Mononuclear cell (primary cell): ENCODE measurements at regions not wholly inside any gene's neighbourhood (a gene's known extent, or its start where the extent isn't known, plus 50 kb on each side); places are given as distances from the start of the nearest gene placed in this dataset.

Source experiments
- H3K27me3 ChIP-seq: 2 replicates; pipeline ENCODE4 v1.6.0; 2011; ENCODE audit warnings: low read length, control low read depth; ENCODE audit not compliant: insufficient read depth
- H3K4me1 ChIP-seq: 2 replicates; pipeline ENCODE4 v1.5.1; 2011; ENCODE audit warnings: mild to moderate bottlenecking, low read length, control low read depth; ENCODE audit not compliant: insufficient read depth
- H3K4me3 ChIP-seq: 2 replicates; pipeline ENCODE4 v1.5.1; 2011; ENCODE audit warnings: mild to moderate bottlenecking, low read length, moderate library complexity
- H3K9me3 ChIP-seq: 2 replicates; pipeline ENCODE4 v1.5.1; 2011; ENCODE audit warnings: low read depth, mild to moderate bottlenecking, control low read depth, low read length

DNA sequence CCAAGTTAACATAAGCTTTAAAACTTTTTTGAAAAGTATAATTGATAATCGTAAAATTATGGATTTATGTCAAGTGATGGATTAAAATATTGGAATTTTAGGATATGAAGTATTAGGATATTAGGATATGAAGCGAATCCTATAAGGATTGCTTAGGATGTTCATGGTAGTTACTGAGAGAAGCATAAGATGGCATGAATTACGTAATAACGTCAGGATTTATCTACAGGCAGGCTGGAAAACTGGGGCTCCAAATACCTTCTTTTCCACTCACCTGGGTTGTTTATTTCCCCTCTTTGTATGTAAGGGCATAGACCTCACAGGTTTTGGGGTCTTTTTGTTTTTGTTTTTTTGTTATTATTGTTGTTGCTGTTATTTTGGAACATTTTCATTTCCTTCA lies 65.2 kb upstream of the TMEM33 start:
- Histone ChIP-seq H3K4me3 (no peak overlapping the region), H3K27me3 (peaks cover 93% of the 10 kb centered on the region), H3K4me1 (peaks cover 6% of the 10 kb centered on the region), H3K9me3 (no peaks in the 10 kb centered on the region)

DNA sequence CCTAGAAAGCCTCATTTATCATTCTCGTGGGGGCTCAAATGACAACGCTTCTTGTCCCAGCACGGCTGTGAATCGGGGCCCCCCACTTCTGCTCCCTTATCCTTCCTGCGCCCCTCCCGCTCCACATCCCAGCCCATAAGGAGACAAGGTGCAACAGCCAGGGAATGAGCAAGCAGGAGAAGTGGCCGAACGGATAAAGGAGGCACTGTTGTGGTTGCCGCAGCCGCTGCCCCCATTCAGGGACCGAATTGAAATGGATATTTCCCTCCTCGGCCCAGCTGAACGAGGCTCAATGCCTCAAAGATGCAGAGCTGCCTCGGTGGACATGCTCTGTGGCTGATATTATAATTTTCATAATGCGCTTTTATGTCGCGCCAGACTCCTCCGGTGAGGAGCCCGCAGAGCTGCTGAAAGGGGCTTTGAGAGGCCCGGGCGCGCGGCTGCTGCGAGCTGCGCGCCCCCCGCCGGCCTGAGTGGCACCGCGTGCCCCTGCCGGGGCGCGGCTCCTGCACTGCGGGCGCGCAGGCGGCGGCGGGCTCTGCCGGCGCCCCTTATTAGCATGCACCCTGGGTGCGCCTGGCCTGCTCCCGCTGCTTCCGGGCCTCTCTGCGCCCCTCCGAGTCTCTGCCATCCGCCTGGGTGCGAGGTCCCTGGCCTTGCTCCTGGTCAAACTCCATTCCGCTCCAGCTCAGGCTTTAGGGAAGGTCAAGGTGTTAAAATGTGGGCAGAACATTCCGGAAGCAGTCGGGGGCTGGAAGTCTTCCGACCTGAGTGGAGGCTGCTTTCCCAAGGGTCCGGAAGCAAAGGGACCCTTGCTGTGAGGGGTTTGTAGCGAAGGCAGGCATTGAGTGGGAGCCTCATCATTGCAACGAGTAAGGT lies 68.2 kb upstream of the TMEM33 start:
- H3K9me3 ChIP-seq, result no peaks in the 10 kb centered on the region
- H3K27me3 ChIP-seq, result peaks cover 93% of the 10 kb centered on the region
- peaks cover 6% of the 10 kb centered on the region for H3K4me1 ChIP-seq
- H3K4me3 ChIP-seq, result no peak overlapping the region

DNA sequence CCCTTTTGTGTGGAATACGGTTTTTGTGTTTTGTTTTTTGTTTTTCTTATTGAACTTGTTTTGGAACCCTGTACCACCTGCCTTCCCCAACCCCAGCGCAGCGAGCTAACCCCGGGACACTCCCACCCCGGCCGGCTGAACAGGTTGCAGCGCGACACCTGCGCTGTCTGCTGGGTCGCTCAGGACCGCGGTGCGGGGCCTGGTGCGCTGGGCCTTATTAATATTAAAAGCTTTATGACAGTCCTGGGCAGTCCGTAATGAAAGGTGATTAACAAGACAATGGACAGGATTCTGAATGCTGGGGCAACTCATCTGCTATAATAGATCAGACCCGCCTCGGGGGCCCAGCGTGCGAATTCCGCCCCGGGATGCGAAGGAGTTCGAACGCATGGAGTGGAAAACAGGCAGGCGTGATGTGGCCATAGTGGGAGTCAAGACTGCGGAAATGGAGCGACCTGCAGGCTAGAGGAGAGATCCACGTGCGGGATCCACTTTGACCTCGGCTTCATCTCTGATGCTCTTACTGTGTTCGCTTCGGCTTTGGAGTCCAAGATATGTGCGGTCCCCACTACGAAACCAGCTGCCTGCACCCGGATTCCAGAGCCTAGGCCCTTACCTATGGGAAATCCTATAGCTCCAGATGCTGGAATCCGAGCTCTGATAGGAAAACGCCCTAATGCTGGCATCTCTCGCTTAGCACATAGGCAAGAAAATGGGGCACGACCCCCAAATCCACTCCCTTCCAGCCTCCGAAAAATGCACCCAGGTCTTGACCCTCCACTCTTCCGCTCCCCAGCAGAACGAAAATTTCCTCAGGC lies 69.0 kb upstream of the TMEM33 start:
- H3K27me3 ChIP-seq, result peaks cover 93% of the 10 kb centered on the region
- no peaks in the 10 kb centered on the region for H3K9me3 ChIP-seq
- peaks cover 6% of the 10 kb centered on the region for H3K4me1 ChIP-seq
- no peak overlapping the region for H3K4me3 ChIP-seq

DNA sequence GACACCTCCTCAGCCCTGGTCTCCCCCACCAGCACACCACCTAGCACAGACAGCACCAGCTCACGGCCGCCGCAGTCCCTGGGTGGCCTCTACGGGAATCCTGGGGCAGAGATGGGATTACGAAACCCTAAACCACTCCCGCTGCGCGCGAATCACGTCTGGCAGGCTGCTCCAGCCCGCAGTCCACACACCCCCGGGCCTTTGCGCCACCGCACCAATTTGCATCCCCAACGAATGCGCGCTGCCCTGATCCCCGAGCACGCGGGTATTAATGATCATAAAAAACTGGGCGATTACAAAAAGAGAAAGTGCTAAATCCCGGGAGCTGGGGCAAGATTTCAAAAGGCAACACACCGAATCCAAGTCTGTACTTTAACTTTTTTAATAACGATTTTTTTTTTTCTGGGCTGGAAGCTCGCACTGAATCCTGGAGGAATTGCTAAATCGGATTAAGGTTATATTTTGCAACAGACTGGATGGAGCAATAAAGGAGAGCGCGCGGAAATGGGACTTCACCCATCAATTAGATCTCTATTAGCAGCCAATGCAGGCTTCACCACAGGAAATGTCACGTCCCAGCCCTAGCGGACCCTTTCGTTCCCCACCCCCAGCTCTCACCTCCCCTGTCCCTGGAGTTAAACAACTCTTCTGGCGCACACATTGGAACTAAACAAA lies 69.8 kb upstream of the TMEM33 start:
- H3K9me3 ChIP-seq, result no peaks in the 10 kb centered on the region
- no peak overlapping the region for H3K4me3 ChIP-seq
- H3K4me1 ChIP-seq, result peaks cover 6% of the 10 kb centered on the region
- H3K27me3 ChIP-seq, result peaks cover 89% of the 10 kb centered on the region

DNA sequence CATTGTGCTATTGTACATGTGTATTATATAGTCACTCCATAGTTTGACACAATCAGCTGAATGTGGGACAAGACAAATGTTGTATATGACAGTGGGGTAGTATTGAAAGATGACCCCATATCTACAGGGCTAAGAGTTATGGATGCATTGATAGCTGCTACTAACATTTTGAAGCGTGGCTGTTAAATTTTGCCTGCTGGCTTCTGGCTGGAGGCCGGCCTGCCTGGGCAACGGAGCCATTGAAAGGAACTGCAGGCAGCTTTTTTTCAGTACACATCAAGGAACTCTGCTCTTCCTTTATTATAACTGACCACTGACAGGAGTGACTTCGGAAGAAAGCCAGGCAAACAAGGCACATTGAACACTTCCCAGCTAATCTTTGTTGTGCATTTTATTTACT lies 76.1 kb upstream of the TMEM33 start:
- H3K4me1 ChIP-seq, result no peaks in the 10 kb centered on the region
- H3K27me3 ChIP-seq, result peaks cover 68% of the 10 kb centered on the region
- H3K4me3 ChIP-seq, result no peak overlapping the region
- no peaks in the 10 kb centered on the region for H3K9me3 ChIP-seq

DNA sequence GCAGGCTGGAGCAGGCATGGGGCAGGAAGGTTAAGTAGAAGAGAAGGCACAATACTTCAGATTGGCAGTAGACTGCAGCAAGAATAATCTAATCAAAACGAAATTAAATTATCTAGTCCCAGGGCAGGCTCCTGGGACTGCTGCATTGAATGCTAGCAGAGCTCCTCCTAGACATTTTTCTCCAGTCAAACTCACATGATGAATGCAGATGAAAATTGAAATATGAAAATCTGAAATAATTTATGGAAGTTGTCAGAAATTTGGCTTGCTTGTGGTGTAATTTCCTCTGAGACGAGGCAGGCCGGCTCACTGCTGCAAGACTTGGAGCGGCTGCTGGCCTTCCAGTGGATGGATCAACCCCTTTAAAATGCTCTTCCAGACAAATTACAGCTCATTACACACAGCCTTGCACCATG lies 78.0 kb upstream of the TMEM33 start:
- Histone ChIP-seq H3K4me1 (no peaks in the 10 kb centered on the region), H3K9me3 (no peaks in the 10 kb centered on the region), H3K4me3 (no peak overlapping the region), H3K27me3 (peaks cover 53% of the 10 kb centered on the region)

DNA sequence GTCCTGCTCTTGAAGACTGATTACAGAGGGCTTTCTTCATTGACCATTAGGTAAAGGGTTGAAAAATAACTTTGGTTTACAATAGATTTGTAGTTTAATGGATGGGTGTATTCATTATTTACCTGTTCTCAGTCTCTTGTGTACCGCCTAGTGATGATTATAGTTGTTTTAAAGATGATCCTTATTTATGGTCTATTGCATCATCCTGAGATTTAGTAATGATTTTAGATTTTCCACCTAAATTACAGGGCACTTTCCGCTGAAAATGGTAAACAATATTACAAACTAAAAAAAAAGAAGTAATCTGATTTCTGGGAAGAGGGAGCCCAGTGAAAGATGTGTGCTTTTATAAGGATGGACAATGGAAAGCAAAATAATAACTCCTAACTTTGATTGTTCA lies 78.4 kb upstream of the TMEM33 start:
- H3K4me3 ChIP-seq, result no peak overlapping the region
- H3K27me3 ChIP-seq, result peaks cover 49% of the 10 kb centered on the region
- H3K4me1 ChIP-seq, result no peaks in the 10 kb centered on the region
- H3K9me3 ChIP-seq, result no peaks in the 10 kb centered on the region

DNA sequence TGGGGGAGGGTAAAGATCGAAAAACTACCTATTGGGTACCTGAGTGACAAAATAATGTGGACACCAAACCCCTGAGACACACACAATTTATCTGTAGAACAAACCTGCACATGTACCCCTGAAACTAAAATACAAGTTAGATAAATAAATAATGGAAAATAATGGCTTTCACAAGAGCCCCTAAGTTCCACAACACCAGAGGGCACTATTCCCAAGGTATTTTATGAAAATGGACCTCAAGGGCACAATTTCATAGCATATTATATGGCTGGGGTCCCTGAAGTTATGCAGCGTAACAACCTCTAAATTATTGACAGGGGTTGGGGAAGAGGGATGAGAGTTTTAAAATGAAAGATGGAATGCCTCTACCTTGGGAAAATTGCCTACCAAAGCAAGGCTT lies 81.3 kb upstream of the TMEM33 start:
- Histone ChIP-seq H3K9me3 (no peaks in the 10 kb centered on the region), H3K4me1 (no peaks in the 10 kb centered on the region), H3K4me3 (no peak overlapping the region), H3K27me3 (peaks cover 34% of the 10 kb centered on the region)

DNA sequence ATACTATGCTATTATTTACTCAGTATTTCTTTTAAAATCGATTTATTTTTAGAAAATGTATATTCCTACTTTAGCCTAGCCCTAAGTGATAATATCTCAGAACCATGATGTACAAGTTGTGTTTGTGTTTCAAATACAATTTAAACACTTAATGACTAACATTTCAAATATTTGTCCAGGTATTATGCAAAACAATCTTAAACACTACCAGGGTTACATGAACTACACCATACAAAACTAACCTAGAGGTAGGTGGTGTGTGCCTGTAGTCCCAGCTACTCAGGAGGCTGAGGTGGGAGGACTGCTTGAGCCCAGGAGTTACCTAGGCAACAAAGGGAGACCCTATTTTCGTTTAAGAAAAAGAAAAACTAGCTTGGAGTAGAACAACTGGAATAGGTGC lies 83.0 kb upstream of the TMEM33 start:
- Histone ChIP-seq H3K4me1 (no peaks in the 10 kb centered on the region), H3K9me3 (no peaks in the 10 kb centered on the region), H3K27me3 (peaks cover 25% of the 10 kb centered on the region), H3K4me3 (no peak overlapping the region)

DNA sequence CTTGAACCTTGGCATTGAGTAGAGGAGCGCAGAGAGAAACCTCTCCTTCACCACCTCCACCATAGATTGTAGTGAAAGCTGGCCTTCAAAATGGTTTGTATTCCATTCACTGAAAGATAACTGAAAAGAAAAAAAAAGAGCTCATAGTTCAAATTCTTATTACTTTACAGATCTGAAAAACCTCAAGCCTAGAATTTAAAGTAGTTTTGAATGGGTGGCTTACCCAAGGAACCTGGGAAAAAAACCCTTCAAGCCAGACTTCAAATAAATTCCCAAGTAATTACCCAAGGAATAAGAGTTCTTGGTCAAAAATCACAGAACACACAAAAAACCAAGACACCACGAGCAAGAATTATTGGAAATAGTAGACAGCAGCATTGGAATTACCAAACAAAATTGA lies 83.6 kb upstream of the TMEM33 start:
- H3K4me1 ChIP-seq, result no peaks in the 10 kb centered on the region
- H3K9me3 ChIP-seq, result no peaks in the 10 kb centered on the region
- no peak overlapping the region for H3K4me3 ChIP-seq
- H3K27me3 ChIP-seq, result peaks cover 19% of the 10 kb centered on the region

DNA sequence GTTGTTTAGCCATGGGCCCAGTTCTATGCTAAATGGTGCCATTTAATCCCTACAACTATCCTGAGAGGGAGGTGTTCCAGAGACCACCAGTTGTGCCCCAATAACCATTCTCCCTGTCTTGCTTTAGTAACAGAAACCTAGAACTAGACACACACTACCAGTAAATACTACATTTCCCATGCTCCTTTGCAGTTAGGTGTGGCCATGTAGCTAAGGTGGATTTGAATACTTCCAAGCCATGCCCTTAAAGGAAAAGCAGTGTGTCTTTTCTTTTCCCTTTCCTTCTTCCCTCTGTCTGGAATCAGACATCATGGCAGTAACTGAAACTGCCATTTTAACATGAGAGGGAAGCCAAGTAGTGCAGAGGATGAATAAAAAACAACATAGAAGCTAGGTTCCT lies 90.9 kb upstream of the TMEM33 start:
- Histone ChIP-seq H3K4me3 (no peak overlapping the region), H3K9me3 (no peaks in the 10 kb centered on the region), H3K27me3 (peaks cover under 1% of the 10 kb centered on the region), H3K4me1 (no peaks in the 10 kb centered on the region)

DNA sequence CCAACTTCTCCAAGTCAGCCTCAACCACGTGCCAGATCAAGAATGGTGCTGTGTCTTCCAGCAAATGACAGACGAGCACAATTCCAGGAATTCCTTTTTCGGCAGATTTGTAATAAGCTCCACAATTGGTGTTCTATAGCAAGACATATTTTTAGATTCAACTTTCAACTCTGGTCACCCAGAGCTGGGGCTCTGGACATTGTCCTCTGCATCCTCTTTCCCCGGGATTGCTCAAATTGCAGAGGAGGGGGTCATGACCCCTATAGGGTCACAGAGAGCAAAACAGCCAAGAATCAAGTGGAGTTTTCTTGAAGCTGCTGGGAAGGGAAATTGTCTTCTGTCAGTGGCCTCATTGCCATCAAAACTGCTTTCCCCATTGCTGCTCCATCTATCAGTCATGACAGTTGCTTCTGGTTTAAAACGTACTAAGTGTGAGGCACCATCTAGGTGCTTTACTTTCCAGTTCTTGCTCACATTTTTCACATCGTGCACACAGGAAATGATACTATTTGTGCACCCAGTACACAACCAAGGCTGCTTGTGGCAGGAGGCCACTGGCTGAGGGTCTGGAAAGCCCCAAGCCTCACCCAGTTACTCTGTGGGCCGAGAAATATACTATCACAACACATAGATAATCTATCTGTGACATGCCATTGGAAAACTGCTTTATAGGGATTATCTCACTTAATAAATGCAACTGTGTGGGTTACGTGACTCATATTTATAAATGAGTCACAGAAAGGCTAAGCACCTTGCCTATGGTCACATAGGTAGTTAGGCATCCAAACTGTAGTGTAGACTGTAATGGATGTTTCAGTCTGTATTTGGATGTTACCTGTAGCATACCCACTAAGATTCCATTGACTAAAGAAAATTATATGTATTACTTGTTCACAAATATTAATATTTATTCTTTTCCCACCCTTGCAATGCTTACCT lies 91.7 kb upstream of the PHOX2B start:
- Histone ChIP-seq H3K4me1 (no peaks in the 10 kb centered on the region), H3K4me3 (no peak overlapping the region)

DNA sequence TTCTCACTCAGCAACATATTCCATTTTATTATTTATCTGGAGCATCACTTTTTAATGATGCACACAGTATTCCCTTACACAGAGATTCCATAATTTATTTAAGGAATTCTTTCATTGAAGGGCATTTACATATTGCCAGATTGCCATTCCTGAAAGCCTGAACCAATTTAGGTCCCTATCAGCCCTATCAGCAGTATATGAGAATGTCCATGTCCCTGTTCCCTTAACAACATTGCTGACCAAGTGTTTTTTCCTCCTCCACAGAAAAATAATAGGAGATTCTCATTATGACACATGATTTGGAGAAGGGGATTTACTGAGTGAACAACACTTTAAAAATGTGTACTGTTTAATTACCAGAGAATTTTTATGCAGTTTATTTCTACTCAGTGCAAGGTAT lies 90.1 kb upstream of the PHOX2B start:
- Histone ChIP-seq H3K27me3 (no peaks in the 10 kb centered on the region), H3K4me1 (no peaks in the 10 kb centered on the region), H3K4me3 (no peak overlapping the region), H3K9me3 (no peaks in the 10 kb centered on the region)

More for the DNA sequence above, 91.7 kb upstream of the PHOX2B start:
- no peaks in the 10 kb centered on the region for H3K9me3 ChIP-seq
- no peaks in the 10 kb centered on the region for H3K27me3 ChIP-seq

DNA sequence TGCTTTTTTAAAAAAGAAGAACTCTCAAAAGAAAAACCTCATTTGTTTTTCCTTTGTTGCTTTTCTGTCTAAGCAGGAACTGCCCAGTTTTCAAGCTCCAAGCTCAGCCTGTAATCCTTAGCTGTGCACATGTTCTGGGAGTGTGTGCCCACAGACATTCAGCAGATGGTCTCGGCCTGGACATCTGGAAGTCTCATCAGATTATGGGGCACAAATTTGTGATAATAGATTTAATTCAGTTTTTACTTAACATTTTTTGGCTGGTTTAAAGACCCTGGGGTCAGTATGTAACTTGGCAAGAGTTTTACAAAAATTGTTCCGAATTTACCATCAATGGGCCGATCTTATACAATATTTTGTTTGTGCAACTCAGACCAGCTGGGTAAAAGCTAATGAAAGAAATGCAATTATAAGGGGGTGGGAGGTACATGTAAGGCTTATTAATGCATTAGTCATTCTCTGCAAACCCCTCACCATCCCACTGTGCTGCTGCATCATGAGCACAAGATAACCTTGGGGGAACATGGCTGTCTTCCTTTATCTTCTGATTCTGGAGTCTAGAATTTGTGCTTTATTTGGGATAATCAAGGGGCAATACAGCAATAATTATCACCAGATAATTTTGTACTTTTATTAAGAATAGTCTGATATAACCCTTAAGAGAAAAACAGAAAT lies 86.9 kb upstream of the PHOX2B start:
- H3K4me3 ChIP-seq, result no peak overlapping the region
- no peaks in the 10 kb centered on the region for H3K27me3 ChIP-seq
- H3K9me3 ChIP-seq, result no peaks in the 10 kb centered on the region
- H3K4me1 ChIP-seq, result no peaks in the 10 kb centered on the region
